BE2C (cell line): ENCODE measurements at regions not wholly inside any gene's neighbourhood (a gene's known extent, or its start where the extent isn't known, plus 50 kb on each side); places are given as distances from the start of the nearest gene placed in this dataset.
"Not testable (repeated sequence)": the region's sequence is repeated elsewhere in the genome, so short reads cannot be mapped to it uniquely, and the experiment has no call there.

Experiments
- DNase-seq: peaks from one replicate; pipeline ENCODE4 v3.0.0-alpha.2; 2020
- H3K27me3 ChIP-seq: fragments of 250-450 bp; sonication (Bioruptor Pico); 2 replicates; pipeline ENCODE4 v1.5.1; 2020; ENCODE audit warnings: mild to moderate bottlenecking
- H3K36me3 ChIP-seq: fragments of 250-450 bp; sonication (Bioruptor Pico); 2 replicates; pipeline ENCODE4 v1.5.1; 2020; ENCODE audit warnings: mild to moderate bottlenecking
- H3K4me1 ChIP-seq: fragments of 250-450 bp; sonication (Bioruptor Pico); 2 replicates; pipeline ENCODE4 v1.5.1; 2020
- H3K4me3 ChIP-seq: 2 replicates; pipeline ENCODE4 v1.5.1; 2011; ENCODE audit warnings: low read depth, low read length
- H3K9me3 ChIP-seq: fragments of 250-450 bp; sonication (Bioruptor Pico); 2 replicates; pipeline ENCODE4 v1.5.1; 2020

DNA sequence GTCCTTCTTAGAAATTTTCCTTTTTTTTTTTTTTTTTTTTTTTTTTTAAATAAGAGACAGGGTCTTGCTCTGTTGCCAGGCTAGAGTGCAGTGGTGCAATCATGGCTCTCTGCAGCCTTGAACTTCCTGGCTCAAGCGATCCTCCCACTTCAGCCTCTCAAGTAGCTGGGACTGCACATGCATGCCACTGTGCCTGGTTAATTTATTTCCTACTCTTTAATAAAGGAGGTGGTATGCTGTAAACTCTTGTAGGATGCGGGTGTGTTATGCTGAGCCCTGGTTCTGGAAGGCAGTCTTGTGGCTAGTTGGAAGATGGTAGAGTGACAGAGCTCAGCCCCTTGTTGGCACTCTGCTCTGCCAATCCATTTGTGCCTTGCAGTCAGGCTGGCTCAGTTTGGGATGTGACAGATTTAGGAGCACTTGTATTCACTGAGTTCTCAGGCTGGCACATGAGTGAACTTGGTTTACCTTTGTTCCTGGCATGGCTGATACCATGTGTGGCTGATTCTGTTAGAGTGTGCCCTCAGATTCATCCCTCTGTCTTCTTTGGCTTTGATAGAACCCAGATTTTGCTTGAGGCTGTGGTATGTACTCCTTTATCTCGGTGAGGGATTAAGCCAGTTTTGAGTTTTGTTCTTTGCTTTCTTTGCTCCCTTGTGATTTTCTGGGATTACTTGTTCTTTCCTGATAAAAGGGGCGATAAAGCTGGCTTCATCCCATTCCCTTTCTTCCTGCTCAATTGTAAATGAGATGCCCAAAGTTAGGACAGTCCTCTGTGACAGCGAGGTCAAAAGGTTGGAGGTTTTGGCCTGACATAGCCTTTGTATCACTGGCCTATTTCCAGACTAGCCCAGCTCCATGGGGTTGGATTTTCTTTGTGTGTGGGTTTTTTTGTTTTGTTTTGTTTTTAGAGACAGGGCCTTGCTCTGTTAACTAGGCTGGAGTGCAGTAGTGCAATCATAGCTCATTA, 91.2 kb upstream of the CRYM start:
- not testable (repeated sequence) for H3K9me3 ChIP-seq, H3K36me3 ChIP-seq, H3K4me3 ChIP-seq, DNase-seq, H3K4me1 ChIP-seq, H3K27me3 ChIP-seq

DNA sequence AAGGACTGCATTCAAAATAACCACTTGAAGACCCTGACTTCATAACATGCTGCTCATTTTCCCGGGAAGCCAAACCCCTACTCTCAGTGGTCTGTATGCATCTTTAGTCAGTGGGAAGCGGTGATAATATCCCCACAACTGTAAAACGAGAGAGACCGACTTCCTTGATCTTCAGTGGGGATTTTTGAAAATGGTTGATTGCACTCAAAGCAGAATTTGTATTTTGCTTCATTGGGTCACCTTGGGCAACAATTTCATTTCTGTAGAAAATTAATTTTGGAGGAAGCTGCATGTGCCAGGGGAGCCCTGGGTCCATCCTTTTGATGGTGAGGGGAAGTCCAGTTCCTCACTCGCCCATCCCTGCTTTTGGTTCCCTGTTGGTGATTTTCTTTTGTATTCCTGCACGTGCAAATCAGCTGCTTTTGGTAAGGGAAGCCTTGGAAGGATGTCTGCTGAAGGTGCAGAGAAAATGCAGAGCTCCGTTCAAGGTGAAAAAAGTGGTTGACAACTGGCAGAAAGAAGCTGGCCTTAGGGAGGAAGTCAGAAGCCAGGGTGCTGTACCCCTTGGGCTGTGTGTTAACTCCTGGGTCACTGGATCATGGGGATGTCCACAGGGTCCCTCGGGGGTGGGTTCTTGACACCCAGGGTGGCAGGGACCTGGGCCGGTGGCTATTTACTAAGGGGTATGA, 89.8 kb upstream of the CRYM start:
- H3K27me3 ChIP-seq, H3K4me3 ChIP-seq, H3K36me3 ChIP-seq, DNase-seq, H3K9me3 ChIP-seq, H3K4me1 ChIP-seq: not testable (repeated sequence)

DNA sequence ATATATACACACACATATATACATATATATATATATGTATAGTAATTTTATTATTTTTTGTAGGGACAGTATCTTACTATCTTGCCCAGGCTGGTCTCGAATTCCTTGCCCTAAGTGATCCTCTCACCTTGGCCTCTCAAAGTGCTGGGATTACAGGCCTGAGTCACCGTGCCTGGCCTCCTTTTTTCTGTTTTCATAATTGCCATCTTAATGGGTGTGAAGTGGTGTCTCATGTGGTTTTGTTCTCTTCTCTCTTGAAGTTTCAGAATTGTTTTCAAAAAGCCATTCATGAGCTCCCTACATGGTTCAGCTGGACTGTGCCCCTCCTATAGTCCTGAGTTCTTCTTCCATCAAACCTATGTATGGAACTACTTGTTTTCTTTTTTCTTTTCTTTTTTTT, 88.9 kb upstream of the CRYM start:
- H3K4me3 ChIP-seq, DNase-seq, H3K9me3 ChIP-seq, H3K36me3 ChIP-seq, H3K27me3 ChIP-seq, H3K4me1 ChIP-seq: not testable (repeated sequence)

DNA sequence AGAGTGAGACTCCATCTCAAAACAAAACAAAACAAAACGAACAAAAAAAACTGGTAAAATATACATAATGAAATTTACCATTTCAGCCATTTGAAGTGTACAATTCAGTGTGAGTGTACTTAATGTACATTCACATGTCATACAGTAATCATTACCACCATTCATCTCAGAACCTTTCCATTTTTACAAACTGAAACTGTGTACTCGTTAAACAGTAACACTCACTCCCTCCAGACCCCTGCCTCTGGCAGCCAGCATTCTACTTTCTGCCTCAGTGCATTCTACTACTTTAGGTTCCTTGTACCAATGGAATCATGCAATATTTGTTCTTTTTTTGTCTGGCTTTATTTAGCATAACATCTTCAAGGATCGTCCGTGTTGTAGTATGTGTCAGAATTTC, 87.5 kb upstream of the CRYM start:
- H3K4me1 ChIP-seq, H3K36me3 ChIP-seq, H3K4me3 ChIP-seq, DNase-seq, H3K9me3 ChIP-seq, H3K27me3 ChIP-seq: not testable (repeated sequence)

DNA sequence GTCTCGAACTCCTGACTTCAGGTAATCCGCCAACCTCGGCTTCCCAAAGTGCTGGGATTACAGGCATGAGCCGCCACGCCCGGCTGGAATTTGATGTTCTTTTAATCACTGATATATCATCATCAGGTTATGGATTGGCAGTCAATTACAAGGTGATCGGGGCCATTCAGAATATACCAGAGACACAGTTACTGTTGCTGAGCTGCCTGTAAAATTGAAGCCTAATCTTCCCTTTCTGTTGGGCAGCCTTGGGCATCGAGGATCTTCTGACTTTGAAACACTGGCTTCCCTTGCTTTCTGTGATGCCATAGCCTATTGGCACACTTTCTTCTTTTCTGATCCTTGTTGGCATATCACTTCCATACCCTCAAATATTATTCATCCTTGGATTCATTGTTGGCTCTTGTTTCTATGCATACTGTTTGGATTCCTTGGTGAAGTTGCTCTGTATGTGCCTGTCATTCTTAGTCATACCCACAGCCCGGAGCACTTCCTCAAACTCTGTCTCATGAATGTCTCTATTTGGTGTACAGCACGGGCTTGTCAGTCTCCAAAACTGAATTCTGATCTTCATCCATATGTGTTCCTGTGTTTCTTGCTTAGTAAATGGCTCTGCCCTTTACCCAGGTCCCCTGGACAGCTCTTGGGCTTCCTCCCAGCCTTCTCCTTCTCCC, 85.6 kb upstream of the CRYM start:
- H3K9me3 ChIP-seq, H3K4me3 ChIP-seq, H3K27me3 ChIP-seq, H3K36me3 ChIP-seq, H3K4me1 ChIP-seq, DNase-seq: not testable (repeated sequence)

DNA sequence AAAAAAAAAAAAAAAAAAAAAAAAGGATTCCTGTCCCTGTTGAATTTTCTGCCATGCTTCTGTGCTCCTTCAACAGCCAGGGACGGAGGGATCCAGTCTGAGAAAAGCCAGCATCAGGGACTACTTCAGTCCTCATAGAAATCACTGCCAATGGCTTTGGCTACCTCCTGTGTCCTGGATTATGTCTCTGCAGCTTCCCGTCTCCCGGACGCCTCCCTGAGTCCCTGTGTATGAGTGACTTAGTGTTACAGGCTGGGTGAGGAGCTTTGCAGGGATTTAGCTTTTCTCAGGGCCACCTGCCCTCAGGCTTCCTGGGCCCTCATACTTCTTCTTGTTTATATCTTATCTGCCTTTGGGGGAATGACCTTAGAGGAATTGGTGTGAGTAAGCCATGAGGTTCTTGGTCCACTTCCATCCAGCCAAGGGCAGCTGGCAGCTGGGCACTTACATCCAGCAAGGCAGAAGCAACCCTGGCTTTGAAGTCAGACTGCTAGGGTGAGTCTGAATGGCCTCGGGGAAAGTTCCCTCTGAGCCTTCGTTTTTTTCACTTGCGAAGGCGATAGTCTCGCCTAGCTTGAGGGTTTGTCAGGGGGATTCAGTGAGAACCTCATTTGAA, 83.6 kb upstream of the CRYM start:
- not testable (repeated sequence) for H3K9me3 ChIP-seq, DNase-seq, H3K36me3 ChIP-seq, H3K4me1 ChIP-seq, H3K4me3 ChIP-seq, H3K27me3 ChIP-seq

DNA sequence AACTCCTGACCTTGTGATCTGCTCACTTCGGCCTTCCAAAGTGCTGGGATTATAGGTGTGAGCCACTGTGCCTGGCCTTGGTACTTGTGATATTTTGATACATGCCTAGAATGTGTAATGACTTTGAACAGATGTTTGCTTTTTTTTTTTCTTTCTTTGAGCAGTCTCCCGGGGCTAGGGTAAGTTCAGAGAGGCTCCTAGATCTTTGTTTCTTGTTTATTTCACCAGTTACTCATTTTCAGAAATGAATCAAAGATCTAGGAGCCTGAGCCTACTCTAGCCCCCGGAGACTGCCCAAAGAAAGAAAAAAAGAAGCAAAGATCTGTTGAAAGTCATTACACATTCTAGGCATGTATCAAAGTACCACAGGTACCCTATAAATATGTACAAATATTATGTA, 83.0 kb upstream of the CRYM start:
- not testable (repeated sequence) for H3K9me3 ChIP-seq, H3K4me3 ChIP-seq, H3K27me3 ChIP-seq, H3K36me3 ChIP-seq, DNase-seq, H3K4me1 ChIP-seq

DNA sequence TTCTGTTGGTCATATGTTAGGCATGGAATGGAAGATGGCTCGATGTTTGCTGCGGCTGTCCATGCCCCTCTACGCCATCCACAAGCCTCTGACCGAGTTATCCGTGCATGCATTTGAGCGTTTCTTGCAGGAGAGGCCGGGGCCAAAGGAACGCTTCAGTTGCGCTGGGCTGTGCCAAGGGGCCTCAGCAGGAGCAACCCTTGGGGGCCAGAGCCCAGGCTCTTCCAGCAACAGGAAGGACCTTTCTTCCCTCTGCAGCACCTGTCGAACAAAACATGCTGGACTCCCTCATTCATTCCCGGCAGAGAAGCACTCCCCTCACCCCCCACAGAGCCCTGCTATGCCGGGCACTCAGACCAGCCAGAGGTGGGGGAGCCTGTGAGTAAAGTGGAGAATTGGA, 81.4 kb upstream of the CRYM start:
- H3K9me3 ChIP-seq, DNase-seq, H3K27me3 ChIP-seq, H3K4me3 ChIP-seq, H3K36me3 ChIP-seq, H3K4me1 ChIP-seq: not testable (repeated sequence)

DNA sequence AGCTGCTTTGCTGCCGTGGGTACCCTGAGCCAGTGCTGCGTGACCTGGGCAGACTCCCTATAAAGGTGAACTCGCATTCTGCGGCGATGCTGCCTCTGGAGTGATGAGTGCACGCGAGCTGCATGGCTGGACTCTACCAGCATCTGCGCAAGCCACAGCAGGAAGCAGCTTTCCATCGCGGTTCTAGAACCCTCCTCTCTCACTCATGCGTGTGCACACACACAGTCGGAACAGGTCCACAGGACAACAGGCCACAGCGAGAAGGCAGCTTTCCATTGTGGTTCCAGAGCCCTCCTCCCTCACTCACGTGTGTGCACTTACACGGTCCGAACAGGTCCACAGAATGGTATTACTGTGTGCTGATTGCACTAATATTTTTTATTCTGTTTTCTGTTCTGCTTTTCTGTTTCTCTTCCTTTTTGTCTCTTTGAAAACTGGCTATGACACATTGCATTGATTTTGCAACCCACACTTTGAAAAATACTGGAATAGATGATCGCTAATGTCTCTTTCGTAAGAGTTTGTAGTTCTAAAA, 80.2 kb upstream of the CRYM start:
- H3K4me1 ChIP-seq, H3K27me3 ChIP-seq, H3K36me3 ChIP-seq, H3K9me3 ChIP-seq, DNase-seq, H3K4me3 ChIP-seq: not testable (repeated sequence)

DNA sequence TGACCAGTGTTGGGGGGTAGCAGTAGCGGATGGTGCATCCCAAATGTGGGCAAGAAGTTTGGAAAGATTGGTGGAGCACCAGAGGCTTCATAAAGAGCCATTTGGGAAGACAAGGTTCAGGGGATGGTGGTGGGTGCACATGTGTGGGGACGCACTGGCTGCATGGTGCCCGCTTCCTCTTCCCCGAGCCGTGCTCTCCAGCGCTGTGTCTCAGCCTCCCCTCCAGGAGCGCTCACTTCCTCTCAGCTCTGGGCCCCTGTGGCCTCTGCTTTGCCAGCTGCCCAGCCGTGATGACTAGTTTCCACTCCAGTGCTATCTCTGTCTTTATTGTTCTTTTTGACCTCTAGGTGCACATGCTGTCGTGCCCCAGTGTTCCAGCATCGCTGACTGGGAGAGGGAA, 78.2 kb upstream of the CRYM start:
- DNase-seq, H3K4me1 ChIP-seq, H3K27me3 ChIP-seq, H3K9me3 ChIP-seq, H3K4me3 ChIP-seq, H3K36me3 ChIP-seq: not testable (repeated sequence)

DNA sequence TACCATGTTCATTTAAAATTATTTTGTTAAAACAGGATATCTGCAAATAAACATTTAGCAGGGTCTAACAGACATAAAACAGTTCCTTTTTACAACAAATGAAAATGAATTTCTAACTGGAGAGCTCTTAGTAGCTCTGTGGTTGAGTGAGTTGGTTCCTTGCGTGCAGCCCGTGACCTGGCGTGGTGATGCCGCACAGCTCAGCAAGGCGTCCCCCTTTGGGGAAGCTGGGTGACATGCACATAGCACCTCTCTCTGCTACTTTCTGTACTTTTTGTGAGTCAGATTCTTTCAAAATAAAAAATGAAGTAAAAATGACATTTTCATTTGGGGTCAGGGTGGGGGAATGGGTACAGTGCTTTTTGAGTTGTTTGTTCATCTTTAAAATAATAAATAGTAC, 73.3 kb upstream of the CRYM start:
- not testable (repeated sequence) for H3K9me3 ChIP-seq, H3K4me3 ChIP-seq, H3K36me3 ChIP-seq, H3K27me3 ChIP-seq, DNase-seq, H3K4me1 ChIP-seq

DNA sequence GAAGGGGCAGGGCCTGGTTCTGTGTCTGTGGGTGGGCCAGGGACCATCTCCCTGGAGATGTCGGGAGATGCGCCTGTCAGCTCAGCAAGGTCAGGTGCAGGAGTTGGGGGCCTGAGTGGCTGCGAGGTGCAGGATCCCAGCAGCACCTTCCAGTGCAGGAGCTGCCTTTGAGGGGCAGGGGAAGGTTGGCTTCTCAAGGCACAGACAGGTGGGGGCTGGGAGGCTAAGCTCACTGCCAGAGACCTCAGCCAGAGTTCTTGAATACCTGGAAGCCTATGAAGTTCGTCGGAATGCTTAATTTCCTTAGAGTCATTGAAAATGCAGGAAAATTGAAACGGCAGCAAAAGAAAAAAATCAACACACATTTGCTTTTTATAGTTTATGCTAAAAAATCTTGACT, 72.8 kb upstream of the CRYM start:
- H3K4me1 ChIP-seq, DNase-seq, H3K4me3 ChIP-seq, H3K36me3 ChIP-seq, H3K27me3 ChIP-seq, H3K9me3 ChIP-seq: not testable (repeated sequence)

DNA sequence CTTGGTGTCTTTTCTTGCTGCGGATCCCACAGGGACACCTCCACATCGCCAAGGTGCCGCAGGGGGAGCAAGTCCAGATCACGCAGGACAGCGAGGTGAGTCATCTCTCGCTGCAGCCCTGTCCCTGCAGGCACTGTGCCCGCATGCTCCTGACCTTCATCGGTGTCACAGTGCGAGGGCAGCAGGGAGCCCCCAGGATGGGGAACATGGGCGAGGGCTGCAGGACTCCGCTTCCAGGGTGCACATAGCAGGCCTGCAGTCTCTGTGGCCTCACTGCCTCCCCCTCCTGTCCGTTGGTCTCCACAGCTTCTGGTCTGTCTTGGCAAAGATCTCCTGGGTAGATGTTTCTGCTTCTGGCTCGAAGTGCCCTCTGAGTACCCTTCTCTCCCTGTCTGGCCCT, 71.2 kb upstream of the CRYM start:
- not testable (repeated sequence) for H3K9me3 ChIP-seq

DNA sequence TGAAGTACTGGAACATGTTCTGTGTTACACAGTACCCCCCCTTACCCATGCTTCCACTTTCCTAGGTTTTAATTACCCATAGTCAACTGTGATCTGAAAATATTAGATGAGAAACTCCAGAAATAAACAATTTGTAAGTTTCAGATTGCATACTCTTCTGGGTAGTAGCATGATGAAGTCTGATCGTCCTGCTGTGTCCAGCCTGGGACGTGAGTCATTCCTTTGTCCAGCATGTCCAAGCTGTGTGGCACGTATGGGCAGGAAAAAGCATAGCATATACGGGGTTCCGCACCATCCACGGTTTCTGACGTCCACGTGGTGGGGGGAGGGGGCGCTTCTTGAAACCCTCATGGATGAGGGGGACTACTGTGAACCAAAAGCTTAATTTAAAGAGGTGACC, 70.7 kb upstream of the CRYM start:
- not testable (repeated sequence) for H3K36me3 ChIP-seq, H3K4me3 ChIP-seq, H3K9me3 ChIP-seq, H3K4me1 ChIP-seq, H3K27me3 ChIP-seq, DNase-seq

More for the DNA sequence above, 71.2 kb upstream of the CRYM start:
- not testable (repeated sequence) for H3K4me3 ChIP-seq, H3K4me1 ChIP-seq, H3K27me3 ChIP-seq, H3K36me3 ChIP-seq, DNase-seq

DNA sequence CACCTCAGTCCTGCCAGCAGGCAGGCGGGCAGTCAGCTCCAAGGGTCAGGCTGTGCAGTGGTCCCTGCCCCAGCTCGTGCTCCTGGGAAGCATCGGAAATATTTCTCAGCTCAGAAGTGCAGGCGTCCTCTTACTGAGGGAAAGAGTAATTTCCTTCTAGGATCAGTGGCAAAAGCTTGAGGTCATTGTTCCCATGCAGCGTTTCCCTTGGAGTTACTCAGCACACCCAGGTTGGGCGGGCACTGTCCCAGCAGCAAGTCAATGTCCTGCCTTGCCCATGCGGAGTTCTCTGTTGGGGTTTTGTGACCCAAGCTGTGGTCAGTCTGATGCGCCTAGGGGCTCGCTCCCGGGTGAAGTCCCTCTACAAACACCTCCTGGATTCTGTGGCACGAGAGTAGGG, 69.4 kb upstream of the CRYM start:
- H3K4me1 ChIP-seq, H3K9me3 ChIP-seq, H3K36me3 ChIP-seq, DNase-seq, H3K4me3 ChIP-seq, H3K27me3 ChIP-seq: not testable (repeated sequence)
